HCT116 (cell line): ENCODE measurements at regions not wholly inside any gene's neighbourhood (a gene's known extent, or its start where the extent isn't known, plus 50 kb on each side); places are given as distances from the start of the nearest gene placed in this dataset.

Experiments used
- ATAC-seq: fragments of 200-7000 bp; cut with Tn5 transposase; 2 replicates; pipeline ENCODE4 v1.9.1; 2020; ENCODE audit warnings: mild to moderate bottlenecking, moderate library complexity
- BruUV-seq: library from RNA; stranded (reverse); fragments of 400-500 nt; replicated peaks from 2 replicates; lab custom pipeline; 2021; lab: Mats Ljungman, UMichigan
- CTCF ChIA-PET: fragments of 300-600 bp; sonication (Branson Sonifier 250); formaldehyde crosslinking; loops from one replicate; lab custom pipeline; 2021; ENCODE audit warnings: antibody characterized with exemption; lab: Charles Lee
- POLR2A ChIA-PET: fragments of 300-600, 350-600 bp; sonication (Branson Sonifier 250); formaldehyde crosslinking; loops from one replicate; lab custom pipeline; 2021; ENCODE audit warnings: antibody characterized with exemption; lab: Charles Lee
- RAD21 ChIA-PET, 2 experiments: fragments of 300-600 bp; sonication (Branson Sonifier 250); formaldehyde crosslinking; loops; one replicate each; lab custom pipeline; 2023; ENCODE audit warnings: low total read pairs in 2 of 2; ENCODE audit not compliant: uncharacterized antibody in 2 of 2, unreplicated experiment in 2 of 2, low non-redundant PET in 1 of 2; lab: Charles Lee
- DNase-seq: peaks from one replicate; pipeline ENCODE4 v3.0.0-alpha.2; 2010; ENCODE audit warnings: low read depth, low spot score
- H2AFZ ChIP-seq: fragments of 200-600 bp; shearing (Covaris generic), sonication (generic); 2 replicates; pipeline ENCODE4 v1.6.1; 2017; ENCODE audit warnings: low read depth, mixed run types, mixed read lengths, antibody characterized with exemption, low read length; ENCODE audit not compliant: poor library complexity, severe bottlenecking
- H3K27ac ChIP-seq: 2 replicates; pipeline ENCODE4 v1.5.1; 2012; ENCODE audit warnings: low read depth, low read length
- H3K27me3 ChIP-seq: fragments of 200-600 bp; sonication (generic); 2 replicates; pipeline ENCODE4 v1.6.1; 2016; ENCODE audit warnings: mixed run types, low read length, mixed read lengths; ENCODE audit not compliant: insufficient read depth
- H3K36me3 ChIP-seq, 2 experiments: fragments of 200-500 bp in 1 of 2; fragments of 200-600 bp in 1 of 2; sonication (Bioruptor generic) in 1 of 2; sonication (generic) in 1 of 2; 2 replicates each; pipeline versions ENCODE4 v1.5.1 to v1.6.1; 2014 to 2016; ENCODE audit warnings: low read length in 2 of 2, inconsistent platforms in 1 of 2, mixed read lengths in 1 of 2, mixed run types in 1 of 2; ENCODE audit not compliant: insufficient read depth in 2 of 2, control insufficient read depth in 1 of 2
- H3K4me1 ChIP-seq, 2 experiments: fragments of 200-600 bp in 1 of 2; sonication (generic) in 1 of 2; 2 replicates each; pipeline versions ENCODE4 v1.5.1 to v1.6.1; 2012 to 2017; ENCODE audit warnings: low read length in 2 of 2, inconsistent platforms in 1 of 2, mild to moderate bottlenecking in 1 of 2, mixed read lengths in 1 of 2, mixed run types in 1 of 2, moderate library complexity in 1 of 2; ENCODE audit not compliant: insufficient read depth in 2 of 2, control insufficient read depth in 1 of 2
- H3K4me2 ChIP-seq: fragments of 200-600 bp; sonication (generic); 2 replicates; pipeline ENCODE4 v1.6.1; 2017; ENCODE audit warnings: mixed run types, low read length, mixed read lengths
- H3K4me3 ChIP-seq, 2 experiments: fragments of 200-600 bp in 1 of 2; sonication (generic) in 1 of 2; replicated peaks in 1 of 2; 2 replicates each; pipeline ENCODE4 v1.5.1; 2011 to 2016; ENCODE audit warnings: low read length in 2 of 2, control low read depth in 1 of 2, low read depth in 1 of 2, mild to moderate bottlenecking in 1 of 2, mixed read lengths in 1 of 2, mixed run types in 1 of 2
- H3K79me2 ChIP-seq: fragments of 200-600 bp; sonication (generic); 2 replicates; pipeline ENCODE4 v1.6.1; 2017; ENCODE audit warnings: mild to moderate bottlenecking, mixed run types, low read length, moderate library complexity, mixed read lengths; ENCODE audit not compliant: insufficient read depth
- H3K9ac ChIP-seq: fragments of 200-600 bp; sonication (generic); 2 replicates; pipeline ENCODE4 v1.6.1; 2016; ENCODE audit warnings: low read length, mixed read lengths
- H3K9me2 ChIP-seq: fragments of 200-600 bp; sonication (generic), shearing (Covaris generic); 2 replicates; pipeline ENCODE4 v1.6.1; 2017; ENCODE audit warnings: mixed run types, mild to moderate bottlenecking, moderate library complexity; ENCODE audit not compliant: insufficient read depth
- H3K9me3 ChIP-seq, 2 experiments: fragments of 200-500 bp in 1 of 2; fragments of 200-600 bp in 1 of 2; sonication (Bioruptor generic) in 1 of 2; sonication (generic) in 1 of 2; 2 replicates each; pipeline ENCODE4 v1.6.1; 2014 to 2017; ENCODE audit warnings: low read length in 2 of 2, mixed read lengths in 2 of 2, inconsistent platforms in 1 of 2, low read depth in 1 of 2, mild to moderate bottlenecking in 1 of 2, mixed run types in 1 of 2, moderate library complexity in 1 of 2; ENCODE audit not compliant: control insufficient read depth in 1 of 2, insufficient read depth in 1 of 2
- H4K20me1 ChIP-seq: fragments of 200-600 bp; sonication (generic), shearing (Covaris generic); 2 replicates; pipeline ENCODE4 v1.6.1; 2017; ENCODE audit warnings: mixed run types, mild to moderate bottlenecking, moderate library complexity; ENCODE audit not compliant: insufficient read depth
- CBX3 ChIP-seq: IDR thresholded peaks from 2 replicates; pipeline ENCODE4 v1.6.1; 2012; ENCODE audit warnings: low read depth
- CTCF ChIP-seq, 3 experiments: fragments of 200-600 bp in 1 of 3; sonication (generic) in 1 of 3; IDR thresholded peaks in 2 of 3; conservative IDR thresholded peaks in 1 of 3; 2 replicates each; pipeline ENCODE4 v1.5.1; 2012 to 2017; ENCODE audit warnings: low read depth in 2 of 3, low read length in 2 of 3, antibody characterized with exemption in 1 of 3, borderline replicate concordance in 1 of 3, control low read depth in 1 of 3, mild to moderate bottlenecking in 1 of 3, mixed read lengths in 1 of 3, mixed run types in 1 of 3, moderate library complexity in 1 of 3; ENCODE audit not compliant: insufficient read depth in 1 of 3
- EZH2 ChIP-seq: fragments of 200-600 bp; sonication (generic); IDR thresholded peaks from 2 replicates; pipeline ENCODE4 v1.6.1; 2017; ENCODE audit warnings: antibody characterized with exemption, mixed run types
- FOSL1 ChIP-seq: IDR thresholded peaks from 2 replicates; pipeline ENCODE4 v1.6.1; 2012; ENCODE audit warnings: low read depth
- JUND ChIP-seq: IDR thresholded peaks from 2 replicates; pipeline ENCODE4 v1.6.1; 2012
- POLR2A ChIP-seq: IDR thresholded peaks from 2 replicates; pipeline ENCODE4 v1.7.0; 2011; ENCODE audit warnings: borderline replicate concordance; ENCODE audit not compliant: insufficient read depth, insufficient read length; ENCODE audit errors: extremely low read depth
- POLR2AphosphoS5 ChIP-seq: IDR thresholded peaks from 2 replicates; pipeline ENCODE4 v1.6.1; 2011; ENCODE audit warnings: mild to moderate bottlenecking, low read depth, low read length, moderate library complexity
- SIN3A ChIP-seq: IDR thresholded peaks from 2 replicates; pipeline ENCODE4 v1.6.1; 2012; ENCODE audit warnings: low read depth
- SRF ChIP-seq: IDR thresholded peaks from 2 replicates; pipeline ENCODE4 v1.6.1; 2012; ENCODE audit warnings: low read depth
- TCF7L2 ChIP-seq: IDR thresholded peaks from 2 replicates; pipeline ENCODE4 v1.7.0; 2011; ENCODE audit warnings: borderline replicate concordance, inconsistent platforms; ENCODE audit not compliant: insufficient read depth, insufficient read length; ENCODE audit errors: extremely low read depth
- YY1 ChIP-seq: IDR thresholded peaks from 2 replicates; pipeline ENCODE4 v1.6.1; 2011; ENCODE audit warnings: low read length, low read depth, moderate library complexity, mild to moderate bottlenecking; ENCODE audit not compliant: insufficient replicate concordance; ENCODE audit errors: extremely low read depth
- ZBTB33 ChIP-seq: IDR thresholded peaks from 2 replicates; pipeline ENCODE4 v1.6.1; 2011; ENCODE audit warnings: mild to moderate bottlenecking, low read length, moderate library complexity; ENCODE audit not compliant: insufficient replicate concordance; ENCODE audit errors: extremely low read depth
- ZFX ChIP-seq: fragments of 450-650 bp; IDR thresholded peaks from 2 replicates; pipeline ENCODE4 v1.6.1; 2017
- ZNF274 ChIP-seq: fragments of 200-500 bp; sonication (Bioruptor generic); IDR thresholded peaks from 2 replicates; pipeline ENCODE4 v1.6.1; 2014; ENCODE audit warnings: mild to moderate bottlenecking, low read depth, low read length, inconsistent platforms
- intact Hi-C: fragments of 100-400 bp; cut with micrococcal nuclease; formaldehyde crosslinking; loops from 2 replicates; pipeline ENCODE4 v1.10.0; 2022
- TF ChIP-seq, protein P1 (sequence below): IDR thresholded peaks from 2 replicates; pipeline ENCODE4 v1.6.1; 2012
- TF ChIP-seq, protein P2 (sequence below): IDR thresholded peaks from 2 replicates; pipeline ENCODE4 v1.6.1; 2012

GRCh38 chr4:128543696-128544095 is 256.1 kb upstream of the PGRMC2 start:
- no peaks in the 10 kb centered on the region for H3K9me3 ChIP-seq
- ChIA-PET RAD21 (no interaction called here), POLR2A (no interaction called here), CTCF (no interaction called here)
- TF ChIP-seq EZH2 (no peak), CBX3 (no peak), CTCF (IDR thresholded peaks at IDR 0.05 in 2 of 3, conservative IDR thresholded peaks at IDR 0.05 in 1 of 3; ENCODE audit: borderline replicate concordance in 1 of 3, insufficient read depth in 1 of 3, low read depth in 2 of 3, low read length in 2 of 3) (no peak), JUND (no peak), ZBTB33 (no peak), ZNF274 (no peak), SRF (no peak), TCF7L2 (no peak), POLR2AphosphoS5 (no peak), ZFX (no peak), YY1 (no peak), POLR2A (no peak), SIN3A (no peak), FOSL1 (no peak)
- TF ChIP-seq, protein P1, sequence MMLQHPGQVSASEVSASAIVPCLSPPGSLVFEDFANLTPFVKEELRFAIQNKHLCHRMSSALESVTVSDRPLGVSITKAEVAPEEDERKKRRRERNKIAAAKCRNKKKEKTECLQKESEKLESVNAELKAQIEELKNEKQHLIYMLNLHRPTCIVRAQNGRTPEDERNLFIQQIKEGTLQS, result no peak
- TF ChIP-seq, protein P2, sequence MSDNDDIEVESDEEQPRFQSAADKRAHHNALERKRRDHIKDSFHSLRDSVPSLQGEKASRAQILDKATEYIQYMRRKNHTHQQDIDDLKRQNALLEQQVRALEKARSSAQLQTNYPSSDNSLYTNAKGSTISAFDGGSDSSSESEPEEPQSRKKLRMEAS, result no peak
- H4K20me1 ChIP-seq, result no peaks in the 10 kb centered on the region
- DNase-seq (no peak), ATAC-seq (no peak)
- H3K79me2 ChIP-seq, result no peaks in the 10 kb centered on the region
- intact Hi-C loops, result no loop called here
- H3K36me3 ChIP-seq, result no peaks in the 10 kb centered on the region
- no peak overlapping the region for H3K27ac ChIP-seq
- H3K27me3 ChIP-seq, result no peaks in the 10 kb centered on the region
- no peak overlapping the region for H3K4me3 ChIP-seq
- no peaks in the 10 kb centered on the region for H3K9me2 ChIP-seq
- H3K4me1 ChIP-seq, result no peaks in the 10 kb centered on the region
- BruUV-seq, result no TSS peak
- H3K9ac ChIP-seq, result no peak overlapping the region
- H2AFZ ChIP-seq, result no peak overlapping the region
- no peak overlapping the region for H3K4me2 ChIP-seq
